ENCODE measurements at regions not wholly inside any gene's neighbourhood (a gene's known extent, or its start where the extent isn't known, plus 50 kb on each side); places are given as distances from the start of the nearest gene placed in this dataset.

DNA sequence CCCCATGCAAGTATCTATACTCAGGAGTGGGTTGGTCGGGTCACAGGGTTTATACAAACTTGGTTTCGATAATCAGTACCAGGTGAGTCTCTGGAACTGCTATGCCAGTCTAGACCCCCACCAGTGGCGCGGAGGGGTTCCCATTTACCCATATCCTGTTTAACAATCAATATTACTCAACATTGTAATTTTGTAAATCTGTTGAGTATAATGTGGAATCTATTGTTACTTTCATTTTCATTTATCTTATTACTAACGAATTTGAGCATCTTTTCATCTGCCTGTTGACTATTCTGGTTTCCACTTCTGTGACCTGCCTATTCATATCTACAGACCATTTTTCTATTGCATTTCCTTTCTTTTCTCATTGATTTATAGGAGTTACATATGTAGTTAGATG lies 275.2 kb upstream of the CRY1 start:
- H3K27ac ChIP-seq: no peak overlapping the region
- TF ChIP-seq, protein P1, sequence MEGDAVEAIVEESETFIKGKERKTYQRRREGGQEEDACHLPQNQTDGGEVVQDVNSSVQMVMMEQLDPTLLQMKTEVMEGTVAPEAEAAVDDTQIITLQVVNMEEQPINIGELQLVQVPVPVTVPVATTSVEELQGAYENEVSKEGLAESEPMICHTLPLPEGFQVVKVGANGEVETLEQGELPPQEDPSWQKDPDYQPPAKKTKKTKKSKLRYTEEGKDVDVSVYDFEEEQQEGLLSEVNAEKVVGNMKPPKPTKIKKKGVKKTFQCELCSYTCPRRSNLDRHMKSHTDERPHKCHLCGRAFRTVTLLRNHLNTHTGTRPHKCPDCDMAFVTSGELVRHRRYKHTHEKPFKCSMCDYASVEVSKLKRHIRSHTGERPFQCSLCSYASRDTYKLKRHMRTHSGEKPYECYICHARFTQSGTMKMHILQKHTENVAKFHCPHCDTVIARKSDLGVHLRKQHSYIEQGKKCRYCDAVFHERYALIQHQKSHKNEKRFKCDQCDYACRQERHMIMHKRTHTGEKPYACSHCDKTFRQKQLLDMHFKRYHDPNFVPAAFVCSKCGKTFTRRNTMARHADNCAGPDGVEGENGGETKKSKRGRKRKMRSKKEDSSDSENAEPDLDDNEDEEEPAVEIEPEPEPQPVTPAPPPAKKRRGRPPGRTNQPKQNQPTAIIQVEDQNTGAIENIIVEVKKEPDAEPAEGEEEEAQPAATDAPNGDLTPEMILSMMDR (conservative IDR thresholded peaks at IDR 0.05): no peak
- TF ChIP-seq ZFX (IDR thresholded peaks at IDR 0.05): no peak

DNA sequence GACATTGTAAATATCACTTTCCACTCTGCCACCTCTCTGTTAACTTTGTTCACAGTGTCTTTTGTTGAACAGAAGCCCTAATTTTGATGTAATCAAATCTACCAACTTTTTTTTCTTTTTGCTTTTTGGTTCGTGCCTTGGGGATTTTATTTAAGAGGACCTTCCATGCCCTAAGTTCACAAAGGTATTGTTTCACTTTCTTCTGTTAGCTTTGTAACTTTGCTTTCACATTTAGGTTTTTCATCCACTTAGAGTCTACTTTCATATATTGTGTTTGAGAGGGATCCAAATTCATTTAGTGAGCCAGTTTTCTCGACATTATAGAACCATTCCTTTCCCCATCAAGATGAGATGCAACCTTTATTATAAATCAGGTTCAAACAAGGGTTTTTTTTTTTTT lies 275.7 kb upstream of the CRY1 start:
- H3K27ac ChIP-seq: no peak overlapping the region
- no peak for TF ChIP-seq ZFX (IDR thresholded peaks at IDR 0.05)
- TF ChIP-seq, protein P1 (conservative IDR thresholded peaks at IDR 0.05): no peak

DNA sequence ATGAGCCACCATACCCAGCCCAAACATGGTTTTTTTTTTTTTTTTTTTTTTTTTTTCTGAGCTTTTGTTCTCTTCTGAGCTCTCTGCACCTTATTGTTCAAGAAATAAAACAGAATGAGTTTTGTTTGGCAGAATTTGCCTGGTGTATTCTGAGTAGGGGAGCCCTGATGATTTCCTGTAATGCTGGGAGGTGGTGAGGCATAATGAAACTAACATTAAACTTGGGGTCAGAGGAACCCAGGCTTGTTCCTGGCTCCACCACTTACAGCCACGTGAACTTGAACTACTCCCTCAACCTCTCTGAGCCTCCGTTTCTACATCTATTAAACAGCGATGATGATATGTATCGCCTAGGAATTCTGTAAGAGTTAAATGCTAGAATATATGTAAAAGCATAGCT lies 276.3 kb upstream of the CRY1 start:
- TF ChIP-seq ZFX (IDR thresholded peaks at IDR 0.05): no peak
- TF ChIP-seq, protein P1 (conservative IDR thresholded peaks at IDR 0.05): no peak
- H3K27ac ChIP-seq: no peak overlapping the region

DNA sequence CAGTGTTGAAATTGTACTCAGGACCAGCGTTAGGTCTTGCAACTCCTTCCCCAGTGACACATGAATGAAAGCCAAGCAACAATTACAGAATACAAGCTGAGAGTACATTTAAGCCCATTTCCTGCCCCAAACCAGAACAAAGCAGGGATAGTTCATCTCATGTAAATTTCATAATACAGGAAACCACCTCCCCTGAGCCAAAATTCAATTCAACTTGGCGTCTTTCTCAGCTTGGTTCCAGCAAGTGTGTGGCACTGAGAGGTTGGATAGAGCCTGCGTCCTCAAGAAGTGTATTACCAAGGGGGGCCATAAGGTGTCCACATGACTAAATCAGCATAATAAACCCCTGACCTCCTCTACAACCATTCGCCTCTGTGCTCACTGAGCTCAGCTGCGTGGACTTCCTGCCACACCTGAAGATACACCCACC lies 278.9 kb upstream of the CRY1 start:
- no peak for TF ChIP-seq ZFX (IDR thresholded peaks at IDR 0.05)
- TF ChIP-seq, protein P1 (conservative IDR thresholded peaks at IDR 0.05): no peak
- no peak overlapping the region for H3K27ac ChIP-seq

DNA sequence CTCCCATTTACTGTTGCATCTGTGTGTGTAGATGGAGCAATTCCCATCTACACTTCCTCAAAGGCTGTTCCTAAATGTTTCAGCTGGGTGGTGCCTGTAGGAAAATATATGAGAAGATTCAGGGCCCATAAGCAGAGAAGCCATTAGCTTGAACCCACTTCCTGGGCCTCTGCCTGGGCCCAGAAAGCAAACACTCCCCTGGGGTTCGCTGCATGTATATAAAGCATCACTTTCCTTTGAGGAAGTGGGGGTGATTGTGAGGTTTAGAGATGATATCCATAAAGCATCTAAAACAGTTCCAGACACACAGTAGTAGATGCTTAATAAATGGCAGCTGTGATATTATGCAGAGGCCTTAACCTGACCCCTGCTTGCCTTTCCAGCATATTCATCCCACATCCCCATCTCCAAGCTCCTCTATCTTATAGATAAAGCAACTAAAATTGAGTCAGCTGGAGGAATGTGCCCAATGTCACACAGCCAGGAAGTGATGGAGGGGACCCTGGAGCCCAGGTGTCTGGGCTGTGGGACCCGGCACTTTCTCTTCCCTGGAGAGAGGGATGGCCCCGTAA lies 280.0 kb upstream of the CRY1 start:
- no peak overlapping the region for H3K27ac ChIP-seq
- TF ChIP-seq ZFX (IDR thresholded peaks at IDR 0.05): no peak
- TF ChIP-seq, protein P1 (conservative IDR thresholded peaks at IDR 0.05): no peak

DNA sequence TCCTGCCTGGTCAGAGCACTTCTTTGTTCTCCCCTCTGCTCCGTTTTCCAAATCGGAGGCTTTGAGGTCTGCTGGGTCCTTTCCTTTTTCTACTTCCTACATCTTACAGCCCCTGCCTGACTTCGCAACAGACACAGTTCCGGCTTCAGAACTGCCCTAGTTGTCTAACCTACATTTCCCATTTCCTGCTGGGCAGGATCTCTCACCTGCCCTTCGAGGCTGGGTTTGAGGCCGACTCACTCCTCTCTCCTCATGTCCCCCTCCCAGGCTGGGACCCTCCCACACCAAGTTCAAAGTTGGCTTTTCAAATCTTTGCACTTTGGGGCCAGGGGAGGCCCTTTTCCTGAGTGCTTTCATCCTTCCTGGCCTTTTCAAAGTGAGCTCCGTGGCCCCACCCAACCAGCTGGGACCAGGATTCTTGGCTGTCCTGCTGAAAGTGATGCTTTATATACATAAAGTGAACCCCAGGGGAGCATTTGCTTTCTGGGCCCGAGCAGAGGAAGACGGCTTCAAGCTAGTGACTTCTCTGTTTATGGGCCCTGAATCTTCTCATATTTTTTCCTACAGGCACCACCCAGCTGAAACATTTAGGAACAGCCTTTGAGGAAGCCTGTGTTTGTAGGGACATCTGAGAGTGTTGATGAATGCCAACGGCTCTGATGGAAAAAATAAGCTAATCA lies 281.0 kb upstream of the CRY1 start:
- H3K27ac ChIP-seq: no peak overlapping the region
- TF ChIP-seq ZFX (IDR thresholded peaks at IDR 0.05): no peak
- TF ChIP-seq, protein P1 (conservative IDR thresholded peaks at IDR 0.05): no peak

DNA sequence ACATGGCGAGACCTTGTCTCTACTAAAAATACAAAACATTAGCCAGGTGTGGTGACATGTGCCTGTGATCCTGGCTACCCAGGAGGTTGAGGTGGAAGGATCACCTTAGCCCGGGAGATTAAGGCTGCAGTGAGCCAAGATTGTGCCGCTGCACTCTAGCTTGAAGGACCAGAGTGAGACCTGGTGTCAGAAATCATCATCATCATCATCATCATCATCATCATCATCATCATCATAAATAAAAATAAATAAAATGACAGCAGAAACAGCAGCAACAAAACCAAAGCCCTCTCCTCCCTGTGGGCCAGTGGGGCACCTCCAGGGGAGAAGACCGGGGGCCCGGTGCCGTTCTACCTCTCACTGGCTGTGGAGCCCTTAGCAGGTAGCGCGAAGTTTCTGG lies 281.9 kb upstream of the CRY1 start:
- H3K27ac ChIP-seq: no peak overlapping the region
- TF ChIP-seq, protein P1 (conservative IDR thresholded peaks at IDR 0.05): no peak
- TF ChIP-seq ZFX (IDR thresholded peaks at IDR 0.05): no peak
